Heart right ventricle (tissue), 16 donors: ENCODE measurements at regions not wholly inside any gene's neighbourhood (a gene's known extent, or its start where the extent isn't known, plus 50 kb on each side); places are given as distances from the start of the nearest gene placed in this dataset.

ENCODE experiments used
- ATAC-seq, 8 donors: fragments of 200-7000 bp; cut with Tn5 transposase; one replicate each; pipeline ENCODE4 v1.9.1; 2020; ENCODE audit warnings: mild to moderate bottlenecking in 8 of 8, moderate library complexity in 8 of 8, moderate number of reproducible peaks in 1 of 8
- DNase-seq, 2 donors: peaks; one replicate each; pipeline ENCODE4 v3.0.0-alpha.2; 2020
- H3K27ac ChIP-seq, 10 donors: fragments of 200-600 bp; sonication (generic) in 2 of 10; one replicate each; pipeline versions ENCODE4 v1.5.0 to v1.8.0; 2020 to 2022; ENCODE audit warnings: mild to moderate bottlenecking in 3 of 10
- H3K27me3 ChIP-seq, 7 donors: fragments of 200-600 bp; one replicate each; pipeline ENCODE4 v1.8.0; 2021 to 2022; ENCODE audit warnings: mild to moderate bottlenecking in 2 of 7
- H3K36me3 ChIP-seq, 9 donors: fragments of 200-600 bp; sonication (generic) in 1 of 9; one replicate each; pipeline versions ENCODE4 v1.5.0 to v1.8.0; 2020 to 2022; ENCODE audit warnings: mild to moderate bottlenecking in 2 of 9
- H3K4me1 ChIP-seq, 9 donors: fragments of 200-600 bp; sonication (generic) in 1 of 9; one replicate each; pipeline versions ENCODE4 v1.5.0 to v1.8.0; 2020 to 2022; ENCODE audit warnings: mild to moderate bottlenecking in 4 of 9
- H3K4me3 ChIP-seq, 10 donors: fragments of 200-600 bp; sonication (generic) in 2 of 10; one replicate each; pipeline versions ENCODE4 v1.5.0 to v1.8.0; 2020 to 2022; ENCODE audit warnings: mild to moderate bottlenecking in 7 of 10, moderate library complexity in 2 of 10
- H3K9me3 ChIP-seq, 11 donors: fragments of 200-600 bp in 10 of 11; sonication (generic) in 2 of 11; one replicate each; pipeline versions ENCODE4 v1.5.0 to v1.8.0; 2013 to 2022; ENCODE audit warnings: mild to moderate bottlenecking in 2 of 11, control low read depth in 1 of 11, moderate library complexity in 1 of 11
- CTCF ChIP-seq, 9 donors: fragments of 200-600 bp; sonication (generic) in 2 of 9; IDR thresholded peaks; one replicate each; pipeline versions ENCODE4 v1.5.0 to v1.8.0; 2021 to 2022; ENCODE audit warnings: antibody characterized with exemption in 9 of 9, mild to moderate bottlenecking in 5 of 9, moderate library complexity in 1 of 9
- WGBS, 2 donors: extraction: QIAGEN DNeasy Blood & Tissue Kit; methylation state at CpG; one replicate each; pipeline ENCODE4 v1.1.7; 2013; ENCODE audit warnings: inconsistent platforms in 1 of 2; 5-methylcytosine and 5-hydroxymethylcytosine counted together
- intact Hi-C, 10 donors: fragments of 100-400 bp; cut with DNase I; formaldehyde crosslinking; loops; one replicate each; pipeline versions ENCODE4 v1.11.1 to v1.14.2; 2022
- donor health status: Arrhythmogenic right ventricular cardiomyopathy.
- donor health status: ischemic (EF 13 %, LVEDD 7.1; RV severe dilation, severe dysfunction).
- donor health status: healthy with polysubstance abuse.
- donor health status: DM: no; HTN: yes; CAD: no.
- donor health status: DM: no; HTN: no; CAD: no.
- donor health status: ischemic (EF 25% LVEDD 6.9; RV normal size, moderate dysfunction).
- donor health status: ischemic (EF 25% LVEDD 5.7; RV mildly dilated, moderate dysfunction).
- donor health status: healthy.
- donor health status: DM: yes; HTN: yes; CAD: no.
- donor health status: Ischemic cardiomyopathy.
- donor health status: ischemic (EF 35%, LVEDD 5.7; RV mildly dilated, moderate dysfunction).
- donor health status: nonischemic (EF 11% LVEDD 7.7; RV severe dilation, severe dysfunction).
- donor health status: DM: yes; HTN: yes; CAD: no.
- donor health status: PGD.
- donor health status: ischemic (EF 29% LVEDD 5.4; RV normal size, mild dysfunction).
- donor health status: nonischemic (EF 23%, LVEDD 6.1; RV moderate dilation, normal function).

- DNase-seq: no peak
- H3K27ac ChIP-seq: no peak overlapping the region
- H3K9me3 ChIP-seq: no peaks in the 10 kb centered on the region
- H3K4me3 ChIP-seq: no peak overlapping the region
- intact Hi-C loops: no loop called here
- no peak for ATAC-seq
- H3K4me1 ChIP-seq: peaks cover 0 to 3% (median 0%) of the 10 kb centered on the region in 9 donors
- peaks cover 0 to 31% (median 7%) of the 10 kb centered on the region in 7 donors for H3K27me3 ChIP-seq
- TF ChIP-seq CTCF (IDR thresholded peaks at IDR 0.05): no peak
- no peaks in the 10 kb centered on the region for H3K36me3 ChIP-seq
- WGBS, 2 donors: 56 to 61% methylated on average over 16 of the region's 16 CpGs
These were observed 403.6 kb downstream of the RRAGC start for GRCh38 chr1:38455829-38456530.

- intact Hi-C loops: no loop called here
- 76 to 78% methylated on average over 9 of the region's 9 CpGs for WGBS, 2 donors
- no peaks in the 10 kb centered on the region for H3K36me3 ChIP-seq
- H3K27me3 ChIP-seq: peaks cover 0 to 34% (median 7%) of the 10 kb centered on the region in 7 donors
- H3K9me3 ChIP-seq: no peaks in the 10 kb centered on the region
- no peak overlapping the region for H3K27ac ChIP-seq
- ATAC-seq (no peak), DNase-seq (no peak)
- no peak overlapping the region for H3K4me3 ChIP-seq
- no peak for TF ChIP-seq CTCF (IDR thresholded peaks at IDR 0.05)
- H3K4me1 ChIP-seq: peaks cover 0 to 4% (median 0%) of the 10 kb centered on the region in 9 donors
These were observed 404.7 kb downstream of the RRAGC start for GRCh38 chr1:38454749-38455441.

- H3K27ac ChIP-seq: no peak overlapping the region
- WGBS, 2 donors: 86 to 90% methylated on average over 5 of the region's 5 CpGs
- peaks cover 0 to 4% (median 0%) of the 10 kb centered on the region in 9 donors for H3K4me1 ChIP-seq
- H3K27me3 ChIP-seq: peaks cover 0 to 33% (median 7%) of the 10 kb centered on the region in 7 donors
- H3K4me3 ChIP-seq: no peak overlapping the region
- H3K9me3 ChIP-seq: no peaks in the 10 kb centered on the region
- DNase-seq (no peak), ATAC-seq (no peak)
- TF ChIP-seq CTCF (IDR thresholded peaks at IDR 0.05): no peak
- no peaks in the 10 kb centered on the region for H3K36me3 ChIP-seq
- intact Hi-C loops: no loop called here
These were observed 405.3 kb downstream of the RRAGC start for GRCh38 chr1:38454236-38454635.

GRCh38 chr1:38452246-38452645 is 405.7 kb upstream of the POU3F1 start:
- Histone ChIP-seq H3K9me3 (no peaks in the 10 kb centered on the region), H3K36me3 (no peaks in the 10 kb centered on the region), H3K27me3 (peaks cover 0 to 31% (median 15%) of the 10 kb centered on the region in 7 donors), H3K4me1 (peaks cover 0 to 4% (median 0%) of the 10 kb centered on the region in 9 donors), H3K27ac (no peak overlapping the region), H3K4me3 (no peak overlapping the region)
- 61 to 68% methylated on average over 4 of the region's 4 CpGs for WGBS, 2 donors
- DNase-seq (no peak), ATAC-seq (no peak)
- intact Hi-C loops: no loop called here
- TF ChIP-seq CTCF (IDR thresholded peaks at IDR 0.05): no peak
